DND-41 (cell line): ENCODE measurements at regions not wholly inside any gene's neighbourhood (a gene's known extent, or its start where the extent isn't known, plus 50 kb on each side); places are given as distances from the start of the nearest gene placed in this dataset.

ENCODE experiments used
- CTCF ChIP-seq: IDR thresholded peaks from 2 replicates; pipeline ENCODE4 v1.5.1; 2012; ENCODE audit warnings: borderline replicate concordance, low read length, moderate library complexity, mild to moderate bottlenecking; ENCODE audit not compliant: poor library complexity, severe bottlenecking; ENCODE audit errors: extremely low read depth
- EZH2 ChIP-seq: IDR thresholded peaks from 3 replicates; pipeline ENCODE4 v1.6.1; 2012; ENCODE audit warnings: borderline replicate concordance, low read depth, mild to moderate bottlenecking, moderate library complexity, low read length, inconsistent platforms; ENCODE audit not compliant: severe bottlenecking

- TF ChIP-seq CTCF: no peak
- no peak for TF ChIP-seq EZH2
Measured at GRCh38 chr1:243956450-243956849, 94.6 kb upstream of the ZBTB18 start.
